Suprapubic skin (tissue), 3 donors: ENCODE measurements at regions not wholly inside any gene's neighbourhood (a gene's known extent, or its start where the extent isn't known, plus 50 kb on each side); places are given as distances from the start of the nearest gene placed in this dataset.

Experiments
- POLR2A ChIP-seq, 2 donors: fragments of 450-650 bp; IDR thresholded peaks; one replicate each; pipeline ENCODE4 v1.6.1; 2017; ENCODE audit warnings: antibody characterized with exemption in 2 of 2, mild to moderate bottlenecking in 2 of 2, moderate library complexity in 2 of 2
- TF ChIP-seq, protein P1 (sequence below), 2 donors: fragments of 200-600 bp in 1 of 2; fragments of 450-650 bp in 1 of 2; sonication (generic) in 1 of 2; IDR thresholded peaks; one replicate each; pipeline ENCODE4 v1.5.1; 2016 to 2019; ENCODE audit warnings: antibody characterized with exemption in 2 of 2, mild to moderate bottlenecking in 1 of 2, moderate library complexity in 1 of 2

DNA sequence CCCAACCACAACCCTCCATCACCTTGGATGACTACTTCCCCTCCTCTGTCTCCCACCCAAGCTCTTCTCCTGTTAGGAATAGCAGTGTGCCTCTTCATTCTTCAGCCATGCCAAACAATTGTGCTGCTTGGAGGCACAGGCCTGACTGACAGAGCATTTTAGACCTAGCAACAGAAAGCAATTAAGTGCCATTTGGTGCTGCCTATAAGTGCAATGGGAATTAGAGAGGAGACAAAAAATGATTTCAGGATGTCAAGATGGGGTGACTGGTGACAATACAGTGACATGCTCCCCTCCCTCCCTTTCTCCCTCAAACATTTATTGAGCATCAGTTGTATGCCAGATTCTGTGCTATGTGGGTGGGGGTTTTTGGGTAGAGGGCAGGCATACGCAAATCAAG is 322.6 kb upstream of the MOCS1 start:
- TF ChIP-seq POLR2A (IDR thresholded peaks at IDR 0.05) = no peak
- TF ChIP-seq, protein P1, sequence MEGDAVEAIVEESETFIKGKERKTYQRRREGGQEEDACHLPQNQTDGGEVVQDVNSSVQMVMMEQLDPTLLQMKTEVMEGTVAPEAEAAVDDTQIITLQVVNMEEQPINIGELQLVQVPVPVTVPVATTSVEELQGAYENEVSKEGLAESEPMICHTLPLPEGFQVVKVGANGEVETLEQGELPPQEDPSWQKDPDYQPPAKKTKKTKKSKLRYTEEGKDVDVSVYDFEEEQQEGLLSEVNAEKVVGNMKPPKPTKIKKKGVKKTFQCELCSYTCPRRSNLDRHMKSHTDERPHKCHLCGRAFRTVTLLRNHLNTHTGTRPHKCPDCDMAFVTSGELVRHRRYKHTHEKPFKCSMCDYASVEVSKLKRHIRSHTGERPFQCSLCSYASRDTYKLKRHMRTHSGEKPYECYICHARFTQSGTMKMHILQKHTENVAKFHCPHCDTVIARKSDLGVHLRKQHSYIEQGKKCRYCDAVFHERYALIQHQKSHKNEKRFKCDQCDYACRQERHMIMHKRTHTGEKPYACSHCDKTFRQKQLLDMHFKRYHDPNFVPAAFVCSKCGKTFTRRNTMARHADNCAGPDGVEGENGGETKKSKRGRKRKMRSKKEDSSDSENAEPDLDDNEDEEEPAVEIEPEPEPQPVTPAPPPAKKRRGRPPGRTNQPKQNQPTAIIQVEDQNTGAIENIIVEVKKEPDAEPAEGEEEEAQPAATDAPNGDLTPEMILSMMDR (IDR thresholded peaks at IDR 0.05) = no peak
